Parathyroid adenoma (tissue), 2 donors: ENCODE measurements at regions not wholly inside any gene's neighbourhood (a gene's known extent, or its start where the extent isn't known, plus 50 kb on each side); places are given as distances from the start of the nearest gene placed in this dataset.
"Not testable (repeated sequence)": the region's sequence is repeated elsewhere in the genome, so short reads cannot be mapped to it uniquely, and the experiment has no call there.

Source experiments
- H2AFZ ChIP-seq: fragments of 300-600 bp; sonication (generic); one replicate; pipeline ENCODE4 v1.7.0; 2017; ENCODE audit warnings: antibody characterized with exemption, mild to moderate bottlenecking
- H3K27ac ChIP-seq: fragments of 300-600 bp; sonication (generic); one replicate; pipeline ENCODE4 v1.7.0; 2017
- H3K27me3 ChIP-seq: fragments of 300-600 bp; sonication (generic); one replicate; pipeline ENCODE4 v1.7.0; 2017; ENCODE audit warnings: low read length; ENCODE audit not compliant: control insufficient read depth, insufficient read depth
- H3K36me3 ChIP-seq: fragments of 300-600 bp; sonication (generic); one replicate; pipeline ENCODE4 v1.7.0; 2017; ENCODE audit warnings: low read length; ENCODE audit not compliant: control insufficient read depth, insufficient read depth
- H3K4me1 ChIP-seq: fragments of 300-600 bp; sonication (generic); one replicate; pipeline ENCODE4 v1.7.0; 2017; ENCODE audit warnings: control low read depth
- H3K4me2 ChIP-seq: fragments of 300-600 bp; sonication (generic); one replicate; pipeline ENCODE4 v1.7.0; 2017; ENCODE audit warnings: low read length
- H3K4me3 ChIP-seq: fragments of 300-600 bp; sonication (generic); one replicate; pipeline ENCODE4 v1.7.0; 2017; ENCODE audit warnings: low read depth, low read length
- H3K79me2 ChIP-seq: fragments of 300-600 bp; sonication (generic); one replicate; pipeline ENCODE4 v1.7.0; 2017; ENCODE audit warnings: control low read depth
- H3K9ac ChIP-seq: fragments of 300-600 bp; sonication (generic); one replicate; pipeline ENCODE4 v1.7.0; 2017; ENCODE audit warnings: mild to moderate bottlenecking
- H3K9me3 ChIP-seq: fragments of 300-600 bp; sonication (generic); one replicate; pipeline ENCODE4 v1.7.0; 2017; ENCODE audit warnings: low read length; ENCODE audit not compliant: control insufficient read depth
- TF ChIP-seq, protein P1 (sequence below): fragments of 300-600 bp; sonication (generic); IDR thresholded peaks from one replicate; pipeline ENCODE4 v1.7.0; 2017; ENCODE audit warnings: antibody characterized with exemption, mild to moderate bottlenecking
- donor health status: primary hyperparathyroidism.

DNA sequence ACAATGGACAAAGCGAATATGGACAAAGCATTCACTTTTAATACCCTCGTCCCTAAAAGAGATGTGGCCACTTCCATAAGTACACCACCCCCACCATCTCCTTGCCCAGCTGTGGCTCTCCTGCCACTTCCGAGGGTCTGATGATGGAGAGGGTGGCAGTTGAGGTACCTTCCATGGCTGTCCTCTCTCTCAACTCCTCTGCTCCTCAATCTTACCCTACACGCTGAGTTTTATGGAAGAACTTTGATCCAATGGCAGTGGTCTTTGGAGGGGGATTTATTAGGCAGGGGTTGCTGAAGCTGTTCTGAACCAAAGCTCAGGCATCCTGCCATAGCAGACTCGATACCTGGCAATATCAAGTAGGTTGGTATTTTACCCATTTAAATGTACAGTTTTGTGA lies 413.0 kb downstream of the TSHZ3 start:
- no peak overlapping the region for H3K9ac ChIP-seq
- no peaks in the 10 kb centered on the region for H3K79me2 ChIP-seq
- H3K27me3 ChIP-seq, result no peaks in the 10 kb centered on the region
- no peak overlapping the region for H3K27ac ChIP-seq
- H2AFZ ChIP-seq, result no peak overlapping the region
- no peaks in the 10 kb centered on the region for H3K36me3 ChIP-seq
- TF ChIP-seq, protein P1, sequence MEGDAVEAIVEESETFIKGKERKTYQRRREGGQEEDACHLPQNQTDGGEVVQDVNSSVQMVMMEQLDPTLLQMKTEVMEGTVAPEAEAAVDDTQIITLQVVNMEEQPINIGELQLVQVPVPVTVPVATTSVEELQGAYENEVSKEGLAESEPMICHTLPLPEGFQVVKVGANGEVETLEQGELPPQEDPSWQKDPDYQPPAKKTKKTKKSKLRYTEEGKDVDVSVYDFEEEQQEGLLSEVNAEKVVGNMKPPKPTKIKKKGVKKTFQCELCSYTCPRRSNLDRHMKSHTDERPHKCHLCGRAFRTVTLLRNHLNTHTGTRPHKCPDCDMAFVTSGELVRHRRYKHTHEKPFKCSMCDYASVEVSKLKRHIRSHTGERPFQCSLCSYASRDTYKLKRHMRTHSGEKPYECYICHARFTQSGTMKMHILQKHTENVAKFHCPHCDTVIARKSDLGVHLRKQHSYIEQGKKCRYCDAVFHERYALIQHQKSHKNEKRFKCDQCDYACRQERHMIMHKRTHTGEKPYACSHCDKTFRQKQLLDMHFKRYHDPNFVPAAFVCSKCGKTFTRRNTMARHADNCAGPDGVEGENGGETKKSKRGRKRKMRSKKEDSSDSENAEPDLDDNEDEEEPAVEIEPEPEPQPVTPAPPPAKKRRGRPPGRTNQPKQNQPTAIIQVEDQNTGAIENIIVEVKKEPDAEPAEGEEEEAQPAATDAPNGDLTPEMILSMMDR, result no peak
- H3K4me3 ChIP-seq, result no peak overlapping the region
- no peaks in the 10 kb centered on the region for H3K9me3 ChIP-seq
- no peaks in the 10 kb centered on the region for H3K4me1 ChIP-seq
- H3K4me2 ChIP-seq, result no peak overlapping the region

DNA sequence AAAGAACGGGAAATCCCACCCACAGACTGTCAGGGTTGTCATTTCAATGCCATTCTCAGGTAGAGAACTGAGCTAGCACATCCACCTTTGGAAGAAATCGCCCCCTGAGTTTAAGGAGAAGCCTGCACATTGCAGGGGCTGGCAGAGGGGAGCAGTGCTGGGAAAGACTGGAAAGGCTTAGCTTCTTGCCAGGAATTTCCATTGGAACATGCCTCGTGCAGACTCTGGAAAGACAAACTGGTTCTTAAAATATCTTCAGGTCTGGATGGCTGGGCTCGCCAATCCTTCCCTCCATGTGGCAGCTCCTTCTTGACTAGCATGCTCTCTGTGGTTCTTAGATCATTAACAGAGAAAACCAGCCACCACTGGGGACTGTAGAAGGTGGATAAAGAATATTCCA lies 414.1 kb downstream of the TSHZ3 start:
- Histone ChIP-seq H3K79me2 (no peaks in the 10 kb centered on the region), H3K4me3 (no peak overlapping the region), H3K4me1 (no peaks in the 10 kb centered on the region), H3K9me3 (no peaks in the 10 kb centered on the region), H3K27me3 (no peaks in the 10 kb centered on the region), H3K36me3 (no peaks in the 10 kb centered on the region), H3K4me2 (no peak overlapping the region), H3K9ac (no peak overlapping the region), H3K27ac (no peak overlapping the region), H2AFZ (no peak overlapping the region)
- TF ChIP-seq, protein P1, result no peak

DNA sequence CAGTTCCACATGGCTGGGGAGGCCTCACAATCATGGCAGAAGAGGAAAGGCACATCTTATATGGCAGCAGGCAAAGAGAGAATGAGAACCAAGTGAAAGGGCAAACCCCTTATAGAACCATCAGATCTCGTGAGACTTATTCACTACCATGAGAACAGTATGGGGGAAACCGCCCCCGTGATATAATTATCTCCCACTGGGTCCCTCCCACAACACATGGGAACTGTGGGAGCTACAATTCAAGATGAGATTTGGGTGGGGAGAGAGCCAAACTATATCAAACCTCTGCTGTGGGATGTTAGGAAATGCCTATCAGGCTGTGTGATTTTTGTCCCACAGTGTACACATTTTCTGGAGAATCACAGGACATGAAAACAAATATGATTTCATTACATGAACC lies 415.8 kb downstream of the TSHZ3 start:
- H3K9ac ChIP-seq, H3K4me2 ChIP-seq, H3K4me3 ChIP-seq, H3K27me3 ChIP-seq, H3K27ac ChIP-seq, H3K79me2 ChIP-seq, H3K36me3 ChIP-seq, H2AFZ ChIP-seq, H3K4me1 ChIP-seq, H3K9me3 ChIP-seq: not testable (repeated sequence)

DNA sequence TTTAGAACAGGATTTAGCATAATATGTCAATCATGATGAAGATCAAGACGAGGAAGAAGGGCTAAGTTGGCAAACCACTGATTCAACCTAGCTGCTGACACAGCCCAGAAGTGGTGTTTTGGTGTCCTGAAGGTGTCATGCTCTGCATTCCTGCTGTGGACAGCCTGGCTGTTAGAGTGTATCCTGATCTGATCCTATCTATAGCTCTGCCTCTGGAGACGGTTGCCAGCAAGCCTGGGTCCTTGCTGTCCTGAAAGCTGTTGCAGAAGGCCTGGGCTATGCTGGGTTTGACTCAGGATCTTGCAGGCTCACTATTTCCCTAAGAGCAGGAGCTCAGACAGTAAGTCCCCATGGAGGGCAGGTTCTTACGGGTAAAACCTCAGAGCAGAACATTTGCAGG lies 416.4 kb downstream of the TSHZ3 start:
- Histone ChIP-seq H3K36me3 (no peaks in the 10 kb centered on the region), H3K9ac (no peak overlapping the region), H3K4me1 (no peaks in the 10 kb centered on the region), H3K27me3 (no peaks in the 10 kb centered on the region), H3K9me3 (no peaks in the 10 kb centered on the region), H3K79me2 (no peaks in the 10 kb centered on the region), H3K27ac (no peak overlapping the region), H3K4me3 (no peak overlapping the region), H2AFZ (no peak overlapping the region), H3K4me2 (no peak overlapping the region)
- TF ChIP-seq, protein P1, result no peak

DNA sequence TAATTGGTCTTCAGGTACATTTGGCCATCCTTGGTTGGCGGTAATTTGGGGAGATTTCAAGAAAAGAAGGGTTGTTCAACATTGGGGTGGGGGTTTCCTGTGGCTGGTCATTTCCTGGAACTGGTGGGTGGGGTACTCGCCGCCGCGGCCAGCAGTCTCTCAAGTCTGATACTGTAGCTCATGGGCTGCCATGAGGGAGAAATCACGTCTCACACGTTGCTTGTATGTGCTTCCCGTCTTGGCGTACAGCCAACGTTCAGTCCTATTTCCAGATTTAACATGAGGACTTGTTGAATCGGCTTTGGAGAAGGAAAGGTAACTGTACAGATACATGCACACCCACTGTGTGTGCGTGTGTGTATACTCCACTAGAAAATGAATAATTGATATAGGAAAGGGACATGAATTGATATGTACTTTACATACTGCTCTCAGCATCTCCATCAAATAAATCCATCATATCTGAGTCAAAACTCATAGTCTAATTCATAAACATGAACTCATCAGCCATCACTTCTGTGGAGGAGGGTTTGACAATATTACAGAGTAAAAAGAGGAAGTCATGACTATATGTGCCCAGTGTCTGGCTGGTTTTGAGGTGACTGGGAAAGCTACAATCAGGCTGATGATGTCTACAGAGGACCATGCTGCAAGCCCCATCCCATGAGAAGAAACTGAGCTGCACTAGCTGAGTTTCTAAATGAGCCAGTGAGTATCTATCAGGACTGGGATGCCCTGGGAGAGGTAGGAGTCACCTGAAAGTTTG lies 418.1 kb downstream of the TSHZ3 start:
- H3K4me2 ChIP-seq, result no peak overlapping the region
- H3K4me3 ChIP-seq, result no peak overlapping the region
- H3K36me3 ChIP-seq, result no peaks in the 10 kb centered on the region
- no peaks in the 10 kb centered on the region for H3K4me1 ChIP-seq
- no peak overlapping the region for H2AFZ ChIP-seq
- TF ChIP-seq, protein P1, result no peak
- H3K27ac ChIP-seq, result no peak overlapping the region
- no peaks in the 10 kb centered on the region for H3K79me2 ChIP-seq
- H3K9me3 ChIP-seq, result no peaks in the 10 kb centered on the region
- no peaks in the 10 kb centered on the region for H3K27me3 ChIP-seq
- no peak overlapping the region for H3K9ac ChIP-seq
